HCT116 (cell line): ENCODE measurements at regions not wholly inside any gene's neighbourhood (a gene's known extent, or its start where the extent isn't known, plus 50 kb on each side); places are given as distances from the start of the nearest gene placed in this dataset.

Experiments used
- ATAC-seq: fragments of 200-7000 bp; cut with Tn5 transposase; 2 replicates; pipeline ENCODE4 v1.9.1; 2020; ENCODE audit warnings: mild to moderate bottlenecking, moderate library complexity
- BruUV-seq: library from RNA; stranded (reverse); fragments of 400-500 nt; replicated peaks from 2 replicates; lab custom pipeline; 2021; lab: Mats Ljungman, UMichigan
- CTCF ChIA-PET: fragments of 300-600 bp; sonication (Branson Sonifier 250); formaldehyde crosslinking; loops from one replicate; lab custom pipeline; 2021; ENCODE audit warnings: antibody characterized with exemption; lab: Charles Lee
- POLR2A ChIA-PET: fragments of 300-600, 350-600 bp; sonication (Branson Sonifier 250); formaldehyde crosslinking; loops from one replicate; lab custom pipeline; 2021; ENCODE audit warnings: antibody characterized with exemption; lab: Charles Lee
- RAD21 ChIA-PET, 2 experiments: fragments of 300-600 bp; sonication (Branson Sonifier 250); formaldehyde crosslinking; loops; one replicate each; lab custom pipeline; 2023; ENCODE audit warnings: low total read pairs in 2 of 2; ENCODE audit not compliant: uncharacterized antibody in 2 of 2, unreplicated experiment in 2 of 2, low non-redundant PET in 1 of 2; lab: Charles Lee
- DNase-seq: peaks from one replicate; pipeline ENCODE4 v3.0.0-alpha.2; 2010; ENCODE audit warnings: low read depth, low spot score
- H2AFZ ChIP-seq: fragments of 200-600 bp; shearing (Covaris generic), sonication (generic); 2 replicates; pipeline ENCODE4 v1.6.1; 2017; ENCODE audit warnings: low read depth, mixed run types, mixed read lengths, antibody characterized with exemption, low read length; ENCODE audit not compliant: poor library complexity, severe bottlenecking
- H3K27ac ChIP-seq: 2 replicates; pipeline ENCODE4 v1.5.1; 2012; ENCODE audit warnings: low read depth, low read length
- H3K27me3 ChIP-seq: fragments of 200-600 bp; sonication (generic); 2 replicates; pipeline ENCODE4 v1.6.1; 2016; ENCODE audit warnings: mixed run types, low read length, mixed read lengths; ENCODE audit not compliant: insufficient read depth
- H3K36me3 ChIP-seq, 2 experiments: fragments of 200-500 bp in 1 of 2; fragments of 200-600 bp in 1 of 2; sonication (Bioruptor generic) in 1 of 2; sonication (generic) in 1 of 2; 2 replicates each; pipeline versions ENCODE4 v1.5.1 to v1.6.1; 2014 to 2016; ENCODE audit warnings: low read length in 2 of 2, inconsistent platforms in 1 of 2, mixed read lengths in 1 of 2, mixed run types in 1 of 2; ENCODE audit not compliant: insufficient read depth in 2 of 2, control insufficient read depth in 1 of 2
- H3K4me1 ChIP-seq, 2 experiments: fragments of 200-600 bp in 1 of 2; sonication (generic) in 1 of 2; 2 replicates each; pipeline versions ENCODE4 v1.5.1 to v1.6.1; 2012 to 2017; ENCODE audit warnings: low read length in 2 of 2, inconsistent platforms in 1 of 2, mild to moderate bottlenecking in 1 of 2, mixed read lengths in 1 of 2, mixed run types in 1 of 2, moderate library complexity in 1 of 2; ENCODE audit not compliant: insufficient read depth in 2 of 2, control insufficient read depth in 1 of 2
- H3K4me2 ChIP-seq: fragments of 200-600 bp; sonication (generic); 2 replicates; pipeline ENCODE4 v1.6.1; 2017; ENCODE audit warnings: mixed run types, low read length, mixed read lengths
- H3K4me3 ChIP-seq, 2 experiments: fragments of 200-600 bp in 1 of 2; sonication (generic) in 1 of 2; replicated peaks in 1 of 2; 2 replicates each; pipeline ENCODE4 v1.5.1; 2011 to 2016; ENCODE audit warnings: low read length in 2 of 2, control low read depth in 1 of 2, low read depth in 1 of 2, mild to moderate bottlenecking in 1 of 2, mixed read lengths in 1 of 2, mixed run types in 1 of 2
- H3K79me2 ChIP-seq: fragments of 200-600 bp; sonication (generic); 2 replicates; pipeline ENCODE4 v1.6.1; 2017; ENCODE audit warnings: mild to moderate bottlenecking, mixed run types, low read length, moderate library complexity, mixed read lengths; ENCODE audit not compliant: insufficient read depth
- H3K9ac ChIP-seq: fragments of 200-600 bp; sonication (generic); 2 replicates; pipeline ENCODE4 v1.6.1; 2016; ENCODE audit warnings: low read length, mixed read lengths
- H3K9me2 ChIP-seq: fragments of 200-600 bp; sonication (generic), shearing (Covaris generic); 2 replicates; pipeline ENCODE4 v1.6.1; 2017; ENCODE audit warnings: mixed run types, mild to moderate bottlenecking, moderate library complexity; ENCODE audit not compliant: insufficient read depth
- H3K9me3 ChIP-seq, 2 experiments: fragments of 200-500 bp in 1 of 2; fragments of 200-600 bp in 1 of 2; sonication (Bioruptor generic) in 1 of 2; sonication (generic) in 1 of 2; 2 replicates each; pipeline ENCODE4 v1.6.1; 2014 to 2017; ENCODE audit warnings: low read length in 2 of 2, mixed read lengths in 2 of 2, inconsistent platforms in 1 of 2, low read depth in 1 of 2, mild to moderate bottlenecking in 1 of 2, mixed run types in 1 of 2, moderate library complexity in 1 of 2; ENCODE audit not compliant: control insufficient read depth in 1 of 2, insufficient read depth in 1 of 2
- H4K20me1 ChIP-seq: fragments of 200-600 bp; sonication (generic), shearing (Covaris generic); 2 replicates; pipeline ENCODE4 v1.6.1; 2017; ENCODE audit warnings: mixed run types, mild to moderate bottlenecking, moderate library complexity; ENCODE audit not compliant: insufficient read depth
- CEBPB ChIP-seq: IDR thresholded peaks from 2 replicates; pipeline ENCODE4 v1.6.1; 2012; ENCODE audit warnings: low read depth
- EGR1 ChIP-seq: IDR thresholded peaks from 2 replicates; pipeline ENCODE4 v1.6.1; 2012; ENCODE audit warnings: low read depth
- EZH2 ChIP-seq: fragments of 200-600 bp; sonication (generic); IDR thresholded peaks from 2 replicates; pipeline ENCODE4 v1.6.1; 2017; ENCODE audit warnings: antibody characterized with exemption, mixed run types
- EZH2phosphoT487 ChIP-seq: fragments of 200-600 bp; IDR thresholded peaks from 2 replicates; pipeline ENCODE4 v1.6.1; 2018; ENCODE audit warnings: antibody characterized with exemption, borderline replicate concordance
- FOSL1 ChIP-seq: IDR thresholded peaks from 2 replicates; pipeline ENCODE4 v1.6.1; 2012; ENCODE audit warnings: low read depth
- JUND ChIP-seq: IDR thresholded peaks from 2 replicates; pipeline ENCODE4 v1.6.1; 2012
- POLR2A ChIP-seq: IDR thresholded peaks from 2 replicates; pipeline ENCODE4 v1.7.0; 2011; ENCODE audit warnings: borderline replicate concordance; ENCODE audit not compliant: insufficient read depth, insufficient read length; ENCODE audit errors: extremely low read depth
- POLR2AphosphoS5 ChIP-seq: IDR thresholded peaks from 2 replicates; pipeline ENCODE4 v1.6.1; 2011; ENCODE audit warnings: mild to moderate bottlenecking, low read depth, low read length, moderate library complexity
- RAD21 ChIP-seq: IDR thresholded peaks from 2 replicates; pipeline ENCODE4 v1.6.1; 2012; ENCODE audit warnings: low read depth, mild to moderate bottlenecking
- SIN3A ChIP-seq: IDR thresholded peaks from 2 replicates; pipeline ENCODE4 v1.6.1; 2012; ENCODE audit warnings: low read depth
- SP1 ChIP-seq: IDR thresholded peaks from 2 replicates; pipeline ENCODE4 v1.6.1; 2012; ENCODE audit warnings: low read depth
- YY1 ChIP-seq: IDR thresholded peaks from 2 replicates; pipeline ENCODE4 v1.6.1; 2011; ENCODE audit warnings: low read length, low read depth, moderate library complexity, mild to moderate bottlenecking; ENCODE audit not compliant: insufficient replicate concordance; ENCODE audit errors: extremely low read depth
- ZFX ChIP-seq: fragments of 450-650 bp; IDR thresholded peaks from 2 replicates; pipeline ENCODE4 v1.6.1; 2017
- intact Hi-C: fragments of 100-400 bp; cut with micrococcal nuclease; formaldehyde crosslinking; loops from 2 replicates; pipeline ENCODE4 v1.10.0; 2022
- TF ChIP-seq, protein P1 (sequence below): IDR thresholded peaks from 2 replicates; pipeline ENCODE4 v1.6.1; 2012
- TF ChIP-seq, protein P2 (sequence below): IDR thresholded peaks from 2 replicates; pipeline ENCODE4 v1.6.1; 2011; ENCODE audit warnings: mild to moderate bottlenecking, low read length, moderate library complexity; ENCODE audit not compliant: insufficient replicate concordance; ENCODE audit errors: extremely low read depth
- TF ChIP-seq, protein P3 (sequence below), 3 experiments: fragments of 200-600 bp in 1 of 3; sonication (generic) in 1 of 3; IDR thresholded peaks in 2 of 3; conservative IDR thresholded peaks in 1 of 3; 2 replicates each; pipeline ENCODE4 v1.5.1; 2012 to 2017; ENCODE audit warnings: low read depth in 2 of 3, low read length in 2 of 3, antibody characterized with exemption in 1 of 3, borderline replicate concordance in 1 of 3, control low read depth in 1 of 3, mild to moderate bottlenecking in 1 of 3, mixed read lengths in 1 of 3, mixed run types in 1 of 3, moderate library complexity in 1 of 3; ENCODE audit not compliant: insufficient read depth in 1 of 3
- TF ChIP-seq, protein P4 (sequence below): IDR thresholded peaks from 2 replicates; pipeline ENCODE4 v1.6.1; 2012; ENCODE audit warnings: low read depth

DNA sequence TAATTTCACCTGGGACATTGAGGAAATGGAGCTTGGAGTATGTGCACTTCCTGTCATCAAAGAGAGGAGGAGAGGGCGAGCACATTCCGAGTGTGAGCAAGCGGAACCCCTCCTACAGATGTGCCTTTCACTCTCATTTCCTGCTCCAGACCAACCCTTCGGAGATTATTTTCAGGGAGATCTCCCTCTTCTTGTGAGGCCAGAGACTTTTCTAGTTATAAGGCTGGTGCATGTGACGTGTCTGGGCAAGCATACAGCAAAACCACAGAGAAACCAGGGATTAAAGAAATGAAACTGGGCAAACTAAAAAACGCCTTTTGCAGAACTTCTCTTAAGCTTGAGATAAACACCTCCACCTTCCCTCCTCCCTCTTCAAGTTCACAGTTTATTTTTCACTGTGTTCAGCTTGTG lies 409.2 kb upstream of the TCF4 start:
- Histone ChIP-seq H3K27me3 (no peaks in the 10 kb centered on the region), H3K4me2 (no peak overlapping the region), H2AFZ (no peak overlapping the region), H3K27ac (no peak overlapping the region), H3K4me1 (no peaks in the 10 kb centered on the region), H3K4me3 (no peak overlapping the region), H3K79me2 (no peaks in the 10 kb centered on the region), H3K9me2 (no peaks in the 10 kb centered on the region), H3K36me3 (no peaks in the 10 kb centered on the region), H3K9me3 (peaks cover 4 to 11% of the 10 kb centered on the region in 2 experiments; a peak in 2 of 4 replicates), H3K9ac (no peak overlapping the region), H4K20me1 (no peaks in the 10 kb centered on the region)
- ChIA-PET RAD21 (no interaction called here), POLR2A (no interaction called here), CTCF (no interaction called here)
- DNase-seq (no peak), ATAC-seq (no peak)
- BruUV-seq: no TSS peak
- no peak for TF ChIP-seq EZH2phosphoT487
- TF ChIP-seq, protein P1, sequence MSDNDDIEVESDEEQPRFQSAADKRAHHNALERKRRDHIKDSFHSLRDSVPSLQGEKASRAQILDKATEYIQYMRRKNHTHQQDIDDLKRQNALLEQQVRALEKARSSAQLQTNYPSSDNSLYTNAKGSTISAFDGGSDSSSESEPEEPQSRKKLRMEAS: no peak
- TF ChIP-seq ZFX: no peak
- TF ChIP-seq YY1: no peak
- no peak for TF ChIP-seq SP1
- no peak for TF ChIP-seq RAD21
- no peak for TF ChIP-seq POLR2A
- TF ChIP-seq, protein P2, sequence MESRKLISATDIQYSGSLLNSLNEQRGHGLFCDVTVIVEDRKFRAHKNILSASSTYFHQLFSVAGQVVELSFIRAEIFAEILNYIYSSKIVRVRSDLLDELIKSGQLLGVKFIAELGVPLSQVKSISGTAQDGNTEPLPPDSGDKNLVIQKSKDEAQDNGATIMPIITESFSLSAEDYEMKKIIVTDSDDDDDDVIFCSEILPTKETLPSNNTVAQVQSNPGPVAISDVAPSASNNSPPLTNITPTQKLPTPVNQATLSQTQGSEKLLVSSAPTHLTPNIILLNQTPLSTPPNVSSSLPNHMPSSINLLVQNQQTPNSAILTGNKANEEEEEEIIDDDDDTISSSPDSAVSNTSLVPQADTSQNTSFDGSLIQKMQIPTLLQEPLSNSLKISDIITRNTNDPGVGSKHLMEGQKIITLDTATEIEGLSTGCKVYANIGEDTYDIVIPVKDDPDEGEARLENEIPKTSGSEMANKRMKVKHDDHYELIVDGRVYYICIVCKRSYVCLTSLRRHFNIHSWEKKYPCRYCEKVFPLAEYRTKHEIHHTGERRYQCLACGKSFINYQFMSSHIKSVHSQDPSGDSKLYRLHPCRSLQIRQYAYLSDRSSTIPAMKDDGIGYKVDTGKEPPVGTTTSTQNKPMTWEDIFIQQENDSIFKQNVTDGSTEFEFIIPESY: no peak
- no peak for TF ChIP-seq FOSL1
- TF ChIP-seq EZH2: no peak
- TF ChIP-seq CEBPB: no peak
- TF ChIP-seq, protein P3, sequence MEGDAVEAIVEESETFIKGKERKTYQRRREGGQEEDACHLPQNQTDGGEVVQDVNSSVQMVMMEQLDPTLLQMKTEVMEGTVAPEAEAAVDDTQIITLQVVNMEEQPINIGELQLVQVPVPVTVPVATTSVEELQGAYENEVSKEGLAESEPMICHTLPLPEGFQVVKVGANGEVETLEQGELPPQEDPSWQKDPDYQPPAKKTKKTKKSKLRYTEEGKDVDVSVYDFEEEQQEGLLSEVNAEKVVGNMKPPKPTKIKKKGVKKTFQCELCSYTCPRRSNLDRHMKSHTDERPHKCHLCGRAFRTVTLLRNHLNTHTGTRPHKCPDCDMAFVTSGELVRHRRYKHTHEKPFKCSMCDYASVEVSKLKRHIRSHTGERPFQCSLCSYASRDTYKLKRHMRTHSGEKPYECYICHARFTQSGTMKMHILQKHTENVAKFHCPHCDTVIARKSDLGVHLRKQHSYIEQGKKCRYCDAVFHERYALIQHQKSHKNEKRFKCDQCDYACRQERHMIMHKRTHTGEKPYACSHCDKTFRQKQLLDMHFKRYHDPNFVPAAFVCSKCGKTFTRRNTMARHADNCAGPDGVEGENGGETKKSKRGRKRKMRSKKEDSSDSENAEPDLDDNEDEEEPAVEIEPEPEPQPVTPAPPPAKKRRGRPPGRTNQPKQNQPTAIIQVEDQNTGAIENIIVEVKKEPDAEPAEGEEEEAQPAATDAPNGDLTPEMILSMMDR (IDR thresholded peaks at IDR 0.05 in 2 of 3, conservative IDR thresholded peaks at IDR 0.05 in 1 of 3; ENCODE audit: borderline replicate concordance in 1 of 3, insufficient read depth in 1 of 3, low read depth in 2 of 3, low read length in 2 of 3): no peak
- no peak for TF ChIP-seq POLR2AphosphoS5
- no peak for TF ChIP-seq SIN3A
- TF ChIP-seq, protein P4, sequence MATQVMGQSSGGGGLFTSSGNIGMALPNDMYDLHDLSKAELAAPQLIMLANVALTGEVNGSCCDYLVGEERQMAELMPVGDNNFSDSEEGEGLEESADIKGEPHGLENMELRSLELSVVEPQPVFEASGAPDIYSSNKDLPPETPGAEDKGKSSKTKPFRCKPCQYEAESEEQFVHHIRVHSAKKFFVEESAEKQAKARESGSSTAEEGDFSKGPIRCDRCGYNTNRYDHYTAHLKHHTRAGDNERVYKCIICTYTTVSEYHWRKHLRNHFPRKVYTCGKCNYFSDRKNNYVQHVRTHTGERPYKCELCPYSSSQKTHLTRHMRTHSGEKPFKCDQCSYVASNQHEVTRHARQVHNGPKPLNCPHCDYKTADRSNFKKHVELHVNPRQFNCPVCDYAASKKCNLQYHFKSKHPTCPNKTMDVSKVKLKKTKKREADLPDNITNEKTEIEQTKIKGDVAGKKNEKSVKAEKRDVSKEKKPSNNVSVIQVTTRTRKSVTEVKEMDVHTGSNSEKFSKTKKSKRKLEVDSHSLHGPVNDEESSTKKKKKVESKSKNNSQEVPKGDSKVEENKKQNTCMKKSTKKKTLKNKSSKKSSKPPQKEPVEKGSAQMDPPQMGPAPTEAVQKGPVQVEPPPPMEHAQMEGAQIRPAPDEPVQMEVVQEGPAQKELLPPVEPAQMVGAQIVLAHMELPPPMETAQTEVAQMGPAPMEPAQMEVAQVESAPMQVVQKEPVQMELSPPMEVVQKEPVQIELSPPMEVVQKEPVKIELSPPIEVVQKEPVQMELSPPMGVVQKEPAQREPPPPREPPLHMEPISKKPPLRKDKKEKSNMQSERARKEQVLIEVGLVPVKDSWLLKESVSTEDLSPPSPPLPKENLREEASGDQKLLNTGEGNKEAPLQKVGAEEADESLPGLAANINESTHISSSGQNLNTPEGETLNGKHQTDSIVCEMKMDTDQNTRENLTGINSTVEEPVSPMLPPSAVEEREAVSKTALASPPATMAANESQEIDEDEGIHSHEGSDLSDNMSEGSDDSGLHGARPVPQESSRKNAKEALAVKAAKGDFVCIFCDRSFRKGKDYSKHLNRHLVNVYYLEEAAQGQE: no peak
- TF ChIP-seq JUND: no peak
- TF ChIP-seq EGR1: no peak
- intact Hi-C loops: no loop called here
